Adipocyte (in vitro differentiated cells): ENCODE measurements at regions not wholly inside any gene's neighbourhood (a gene's known extent, or its start where the extent isn't known, plus 50 kb on each side); places are given as distances from the start of the nearest gene placed in this dataset.

Experiments used
- DNase-seq: peaks from one replicate; pipeline ENCODE4 v3.0.0-alpha.2; 2015; ENCODE audit warnings: low read depth
- H3K27me3 ChIP-seq: replicated peaks from 2 replicates; pipeline ENCODE4 v1.7.0; 2013; ENCODE audit warnings: mild to moderate bottlenecking, low read length, moderate library complexity; ENCODE audit not compliant: control insufficient read depth, insufficient read depth
- H3K36me3 ChIP-seq: 2 replicates; pipeline ENCODE4 v1.7.0; 2013; ENCODE audit warnings: low read length, mild to moderate bottlenecking, moderate library complexity; ENCODE audit not compliant: control insufficient read depth, insufficient read depth, severe bottlenecking
- H3K4me1 ChIP-seq: 2 replicates; pipeline ENCODE4 v1.7.0; 2013; ENCODE audit warnings: mild to moderate bottlenecking, low read length, moderate library complexity; ENCODE audit not compliant: control insufficient read depth, insufficient read depth
- H3K4me3 ChIP-seq: 2 replicates; pipeline ENCODE4 v1.7.0; 2013; ENCODE audit warnings: mild to moderate bottlenecking, low read length, moderate library complexity
- H3K9ac ChIP-seq: 2 replicates; pipeline ENCODE4 v1.7.0; 2013; ENCODE audit warnings: mild to moderate bottlenecking, low read length, moderate library complexity
- H3K9me3 ChIP-seq: 2 replicates; pipeline ENCODE4 v1.7.0; 2013; ENCODE audit warnings: mild to moderate bottlenecking, low read length, moderate library complexity; ENCODE audit not compliant: control insufficient read depth

DNA sequence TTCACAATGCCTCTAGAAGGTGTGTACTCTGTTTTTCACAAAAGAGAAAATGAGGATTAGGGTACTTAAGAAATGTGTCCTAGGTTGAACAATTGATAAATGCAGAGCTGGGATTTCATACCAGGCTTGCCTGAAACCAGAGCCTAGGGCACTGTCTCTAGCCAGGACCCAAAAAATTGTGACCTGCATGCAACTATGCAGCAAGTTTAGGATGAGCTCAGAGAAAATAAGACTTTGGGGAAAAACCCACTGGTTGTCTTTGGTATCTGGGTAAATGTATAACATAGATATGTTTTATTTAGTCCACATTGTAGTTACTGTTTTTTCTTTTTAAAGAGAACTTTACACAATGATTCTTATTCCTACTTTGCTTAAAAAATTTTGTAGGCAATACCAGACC, 177.1 kb upstream of the SEMA6A start:
- DNase-seq, result no peak
- Histone ChIP-seq H3K4me3 (no peak overlapping the region), H3K27me3 (no peaks in the 10 kb centered on the region), H3K9ac (no peak overlapping the region), H3K9me3 (no peaks in the 10 kb centered on the region), H3K36me3 (no peaks in the 10 kb centered on the region), H3K4me1 (peaks cover 13% of the 10 kb centered on the region)

DNA sequence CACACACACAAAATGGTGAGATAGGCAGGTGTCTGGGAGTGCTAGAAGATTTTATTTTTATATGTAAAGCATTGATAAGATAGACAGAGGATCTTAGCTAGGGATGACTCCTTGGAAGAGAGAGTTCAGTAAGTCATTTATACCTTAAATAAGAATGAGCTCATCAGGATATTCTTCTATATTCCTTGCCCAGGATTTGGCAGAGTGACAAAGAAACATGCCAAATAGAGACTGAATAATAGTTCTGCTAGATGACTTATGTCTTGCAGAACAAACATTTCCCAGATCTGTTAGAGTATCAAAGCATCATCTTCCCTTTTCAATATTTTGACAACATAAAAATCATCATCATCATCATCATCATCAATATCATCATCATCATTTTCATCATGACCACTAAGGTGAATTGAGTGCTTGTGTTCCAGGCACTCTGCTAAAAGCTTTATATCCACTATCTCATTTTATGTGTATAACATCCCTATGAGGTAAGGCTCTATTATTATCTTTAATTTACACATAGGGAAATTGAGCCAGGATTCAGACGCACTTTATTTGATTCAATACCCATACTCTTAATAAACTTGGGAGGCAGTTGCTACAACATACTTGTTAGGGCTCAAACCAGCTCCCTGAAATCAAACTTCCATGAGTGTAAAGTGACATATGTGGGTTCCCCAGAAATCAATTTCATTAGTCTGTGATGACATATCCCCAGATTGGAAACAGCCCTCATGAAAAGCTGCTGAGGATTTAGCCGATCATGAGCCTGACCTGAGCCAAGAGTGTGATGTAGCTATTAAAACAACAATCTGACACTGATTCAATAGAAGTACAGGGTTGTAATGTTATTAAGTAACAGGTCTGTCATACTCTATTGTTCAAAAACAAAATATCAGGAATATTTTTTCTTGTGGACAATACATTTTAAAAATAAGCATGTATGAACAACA, 176.3 kb upstream of the SEMA6A start:
- DNase-seq, result no peak
- Histone ChIP-seq H3K9ac (no peak overlapping the region), H3K4me3 (no peak overlapping the region), H3K36me3 (no peaks in the 10 kb centered on the region), H3K27me3 (no peaks in the 10 kb centered on the region), H3K4me1 (peaks cover 13% of the 10 kb centered on the region), H3K9me3 (no peaks in the 10 kb centered on the region)

DNA sequence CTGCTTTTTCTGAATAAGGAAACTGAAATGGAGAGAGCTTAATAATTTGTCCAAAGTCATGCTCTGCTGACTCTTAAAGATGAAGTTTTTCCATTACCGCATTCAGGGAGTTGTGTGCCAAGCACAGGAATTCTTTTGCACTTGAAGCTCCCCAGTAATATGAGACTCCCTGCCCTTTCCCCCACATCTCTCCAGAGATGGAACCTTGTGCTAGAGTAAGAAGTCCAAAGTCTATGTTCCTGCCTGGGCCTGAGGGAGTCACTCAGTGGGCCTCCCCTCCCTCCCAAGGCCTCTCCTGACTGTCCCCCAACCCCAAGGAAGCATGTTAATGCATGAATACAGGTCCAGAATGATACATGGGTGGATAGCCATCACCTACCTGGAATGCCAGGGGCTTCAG, 173.3 kb upstream of the SEMA6A start:
- no peak for DNase-seq
- Histone ChIP-seq H3K4me3 (peak overlapping the region; percentile 30), H3K9me3 (no peaks in the 10 kb centered on the region), H3K27me3 (no peaks in the 10 kb centered on the region), H3K4me1 (peaks cover 13% of the 10 kb centered on the region), H3K9ac (no peak overlapping the region), H3K36me3 (no peaks in the 10 kb centered on the region)

DNA sequence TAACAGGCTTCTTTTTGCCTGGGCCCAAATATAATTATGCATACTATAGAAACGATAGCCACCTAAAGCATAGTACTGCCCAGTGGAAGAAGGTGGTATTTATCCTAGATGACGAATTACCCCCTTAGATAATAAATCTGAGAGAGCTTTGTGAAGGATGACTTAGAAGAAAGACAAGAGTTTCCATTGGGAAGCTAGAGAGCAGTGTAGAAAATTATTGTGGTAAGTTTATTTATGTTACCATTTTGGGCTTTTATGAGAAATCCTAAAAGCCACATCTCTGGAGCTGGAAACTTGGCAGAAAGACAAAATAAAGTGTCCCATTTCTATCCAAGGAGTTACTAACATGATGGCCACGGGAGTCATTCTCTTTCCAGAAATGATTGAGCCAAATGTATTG, 172.0 kb upstream of the SEMA6A start:
- no peaks in the 10 kb centered on the region for H3K27me3 ChIP-seq
- H3K9me3 ChIP-seq, result no peaks in the 10 kb centered on the region
- no peak overlapping the region for H3K4me3 ChIP-seq
- H3K4me1 ChIP-seq, result peaks cover 13% of the 10 kb centered on the region
- no peak overlapping the region for H3K9ac ChIP-seq
- DNase-seq, result no peak
- H3K36me3 ChIP-seq, result no peaks in the 10 kb centered on the region

DNA sequence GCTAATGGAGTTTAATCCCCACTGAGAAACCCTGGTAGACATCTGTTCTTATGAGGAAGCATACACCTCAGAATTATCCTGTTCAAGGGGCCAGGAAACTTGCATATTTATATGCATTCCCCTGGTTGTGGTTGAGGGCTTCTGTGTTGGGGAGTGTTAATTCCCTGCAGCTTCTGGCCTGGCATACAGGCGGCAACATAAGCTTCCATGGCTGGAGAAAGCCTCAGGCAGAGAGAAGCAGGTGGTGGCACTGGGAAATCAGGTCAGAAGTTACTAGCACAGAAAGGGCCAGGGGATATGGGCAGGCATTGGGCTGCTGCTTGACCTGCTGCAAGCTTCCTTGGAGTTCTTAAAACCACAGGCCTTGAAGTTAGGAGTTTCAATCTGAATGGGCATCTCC, 166.1 kb upstream of the SEMA6A start:
- Histone ChIP-seq H3K4me1 (peaks cover 17% of the 10 kb centered on the region), H3K36me3 (no peaks in the 10 kb centered on the region), H3K9ac (no peak overlapping the region), H3K27me3 (peaks cover 3% of the 10 kb centered on the region), H3K4me3 (no peak overlapping the region), H3K9me3 (no peaks in the 10 kb centered on the region)
- no peak for DNase-seq

DNA sequence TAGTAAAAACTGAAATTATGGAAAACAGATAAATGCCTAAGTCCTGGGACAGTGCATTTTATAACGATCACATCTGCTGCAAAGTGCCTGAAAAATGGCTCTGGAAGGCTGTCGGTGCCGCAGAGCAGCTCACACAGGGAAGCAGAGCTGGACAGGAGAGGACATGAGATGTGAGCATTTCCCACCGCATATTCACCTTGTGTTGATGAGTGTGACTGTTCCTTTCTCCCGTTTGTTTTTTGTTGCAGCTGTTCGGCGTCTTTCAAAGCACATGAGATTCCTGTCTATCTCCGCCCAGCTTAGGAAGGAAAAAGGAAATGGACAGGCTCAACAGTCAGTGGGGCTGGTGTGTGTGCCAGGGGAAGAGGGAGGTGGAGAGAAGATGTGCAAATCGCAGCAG, 164.9 kb upstream of the SEMA6A start:
- no peaks in the 10 kb centered on the region for H3K9me3 ChIP-seq
- H3K4me3 ChIP-seq, result peak overlapping the region; percentile 42
- H3K36me3 ChIP-seq, result no peaks in the 10 kb centered on the region
- H3K4me1 ChIP-seq, result peaks cover 17% of the 10 kb centered on the region
- H3K9ac ChIP-seq, result no peak overlapping the region
- peaks cover 3% of the 10 kb centered on the region for H3K27me3 ChIP-seq
- DNase-seq, result no peak

DNA sequence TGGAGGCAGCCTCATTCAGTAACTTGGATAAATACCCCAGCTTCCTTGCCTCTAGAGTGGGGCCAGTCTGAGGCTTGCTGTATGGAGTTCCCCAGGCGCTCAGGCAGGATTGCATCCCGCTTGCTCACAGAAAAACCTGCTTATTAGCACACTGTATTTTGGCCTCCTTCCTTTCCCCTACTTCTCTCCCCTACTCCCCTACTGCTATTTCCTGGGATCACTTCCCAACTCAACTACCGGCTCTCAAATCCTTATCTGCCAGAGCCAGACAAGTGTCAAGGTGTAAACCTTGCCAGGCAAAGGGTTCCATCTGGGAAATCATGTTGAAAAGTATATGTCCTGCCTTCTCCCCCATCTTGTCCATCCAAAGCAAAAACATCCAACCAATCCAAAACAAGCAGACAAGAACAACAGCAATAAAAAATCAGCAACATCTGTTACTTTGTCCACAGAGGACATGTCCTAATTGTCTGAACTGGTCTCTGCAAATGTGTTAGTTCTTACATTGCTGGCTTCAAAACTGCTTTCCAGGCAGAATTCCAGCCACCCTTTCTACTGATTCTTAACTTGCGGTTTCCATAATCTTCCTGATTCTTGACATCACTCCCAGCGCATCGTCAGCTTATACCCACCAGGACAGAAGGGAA, 164.1 kb upstream of the SEMA6A start:
- peaks cover 17% of the 10 kb centered on the region for H3K4me1 ChIP-seq
- no peak overlapping the region for H3K9ac ChIP-seq
- H3K4me3 ChIP-seq, result peak overlapping the region; percentile 42
- H3K36me3 ChIP-seq, result no peaks in the 10 kb centered on the region
- DNase-seq, result no peak
- H3K27me3 ChIP-seq, result peaks cover 10% of the 10 kb centered on the region
- no peaks in the 10 kb centered on the region for H3K9me3 ChIP-seq

DNA sequence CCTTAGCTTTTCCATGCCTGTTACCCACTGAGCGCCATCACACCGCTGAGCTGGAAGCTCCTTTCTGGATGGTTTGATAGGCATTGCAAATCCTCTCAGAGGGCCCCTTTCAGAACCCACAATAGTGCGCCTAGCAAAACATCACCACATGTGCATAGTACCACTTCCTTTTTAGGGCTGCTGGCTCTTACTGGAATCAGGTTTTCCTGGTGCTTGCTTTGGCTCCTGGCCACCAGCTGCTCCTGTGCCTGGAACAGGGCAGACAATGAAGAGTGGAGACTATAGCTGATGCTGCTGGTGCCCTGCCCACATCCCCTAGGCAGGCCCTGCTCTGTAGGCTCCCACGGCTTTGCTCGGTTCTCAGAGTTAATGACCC, 163.6 kb upstream of the SEMA6A start:
- H3K27me3 ChIP-seq, result peaks cover 12% of the 10 kb centered on the region
- no peak overlapping the region for H3K9ac ChIP-seq
- no peaks in the 10 kb centered on the region for H3K36me3 ChIP-seq
- H3K4me3 ChIP-seq, result no peak overlapping the region
- DNase-seq, result no peak
- H3K9me3 ChIP-seq, result no peaks in the 10 kb centered on the region
- H3K4me1 ChIP-seq, result peaks cover 17% of the 10 kb centered on the region

DNA sequence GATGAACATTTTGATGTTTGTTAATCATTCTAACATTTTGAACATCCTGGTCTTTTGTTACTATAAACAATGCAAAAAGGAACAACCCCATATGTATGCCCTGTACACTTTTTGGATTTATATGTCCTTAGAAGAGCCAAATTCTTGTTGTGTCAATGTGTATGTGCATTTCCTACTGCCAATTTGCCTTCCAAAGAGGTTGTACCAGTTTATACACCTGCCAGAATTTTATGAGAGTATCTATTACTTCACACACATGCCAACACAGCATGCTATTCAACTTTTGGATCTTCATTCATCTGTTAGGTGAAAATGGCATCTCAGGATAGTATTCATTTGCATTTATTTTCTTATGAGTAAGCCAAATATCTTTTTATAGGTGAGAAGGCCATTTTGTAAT, 162.0 kb upstream of the SEMA6A start:
- DNase-seq, result no peak
- H3K4me3 ChIP-seq, result no peak overlapping the region
- H3K9ac ChIP-seq, result no peak overlapping the region
- peaks cover 12% of the 10 kb centered on the region for H3K27me3 ChIP-seq
- H3K4me1 ChIP-seq, result peaks cover 17% of the 10 kb centered on the region
- no peaks in the 10 kb centered on the region for H3K9me3 ChIP-seq
- H3K36me3 ChIP-seq, result no peaks in the 10 kb centered on the region

DNA sequence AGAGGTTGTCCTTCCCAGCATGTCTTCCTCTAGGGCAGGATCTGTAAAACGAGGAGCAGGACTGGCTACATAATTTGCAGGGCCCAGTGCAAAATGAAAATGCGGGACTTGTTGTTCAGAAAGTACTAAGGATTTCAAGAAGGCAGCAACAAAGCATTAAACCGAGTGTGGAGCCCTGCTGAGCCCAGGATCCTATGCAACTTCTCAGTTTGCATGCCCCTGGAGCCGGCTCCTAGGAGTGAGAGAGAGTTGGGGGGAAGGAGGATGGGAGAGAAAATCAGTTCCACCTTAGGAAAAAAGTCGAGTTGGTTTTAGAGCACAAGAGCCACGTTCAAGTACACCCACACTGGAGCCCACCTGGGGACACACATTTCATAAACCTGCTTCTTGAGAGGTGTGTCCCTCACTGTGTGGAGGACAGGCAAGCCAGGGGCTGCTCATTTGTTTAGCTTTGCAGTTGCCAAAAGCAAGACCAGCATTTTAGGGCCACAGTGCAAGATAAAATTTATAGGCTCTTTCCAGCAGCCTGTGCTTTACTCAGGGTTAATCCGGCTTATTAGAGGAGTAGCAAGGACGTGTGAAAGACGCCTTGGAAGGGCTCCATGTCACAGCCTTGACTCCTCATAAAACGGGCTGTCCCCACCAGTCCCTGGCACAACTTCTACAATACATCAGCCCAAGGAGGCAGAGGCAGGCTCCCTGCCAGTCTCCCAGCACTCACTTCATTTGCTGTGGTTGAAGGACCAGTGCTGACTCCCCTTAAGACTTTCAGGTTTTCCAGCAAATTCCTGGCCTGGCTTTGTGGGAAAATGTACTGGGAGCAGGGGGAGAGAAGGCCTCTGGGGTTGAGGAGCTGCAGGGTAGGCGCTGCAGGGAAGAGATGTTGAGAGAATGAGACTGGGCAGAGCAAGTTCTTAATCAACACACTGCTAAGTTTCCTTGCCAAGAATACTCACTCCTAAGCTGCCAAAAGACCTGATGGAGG, 159.7 kb upstream of the SEMA6A start:
- H3K4me3 ChIP-seq, result no peak overlapping the region
- H3K27me3 ChIP-seq, result peaks cover 9% of the 10 kb centered on the region
- no peaks in the 10 kb centered on the region for H3K9me3 ChIP-seq
- no peak for DNase-seq
- H3K9ac ChIP-seq, result no peak overlapping the region
- peaks cover 12% of the 10 kb centered on the region for H3K4me1 ChIP-seq
- no peaks in the 10 kb centered on the region for H3K36me3 ChIP-seq

DNA sequence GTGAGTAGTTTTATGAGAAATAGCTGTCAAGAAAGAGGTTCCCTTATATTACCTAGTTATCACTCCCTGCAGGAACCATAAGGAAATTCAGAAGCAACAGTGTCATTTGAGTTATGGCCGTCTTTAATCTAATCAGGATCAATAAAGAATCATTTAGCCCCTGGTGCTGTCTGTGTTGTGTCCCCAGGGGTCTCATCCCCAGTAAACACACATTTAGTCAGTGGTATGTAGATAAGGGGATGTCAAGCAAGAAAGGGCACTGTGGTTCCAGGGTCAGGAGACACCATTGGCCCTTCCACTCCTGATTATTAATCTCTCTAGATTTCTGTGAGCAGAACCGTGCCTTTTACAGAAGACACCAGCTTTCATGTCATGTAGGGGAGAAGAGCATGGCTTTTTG, 158.0 kb upstream of the SEMA6A start:
- H3K9me3 ChIP-seq, result no peaks in the 10 kb centered on the region
- H3K36me3 ChIP-seq, result no peaks in the 10 kb centered on the region
- H3K27me3 ChIP-seq, result peaks cover 9% of the 10 kb centered on the region
- H3K9ac ChIP-seq, result no peak overlapping the region
- no peaks in the 10 kb centered on the region for H3K4me1 ChIP-seq
- no peak for DNase-seq
- no peak overlapping the region for H3K4me3 ChIP-seq
